Esophagus mucosa (tissue), 1 donor: ENCODE measurements at regions not wholly inside any gene's neighbourhood (a gene's known extent, or its start where the extent isn't known, plus 50 kb on each side); places are given as distances from the start of the nearest gene placed in this dataset.
"Not testable (repeated sequence)": the region's sequence is repeated elsewhere in the genome, so short reads cannot be mapped to it uniquely, and the experiment has no call there.

ENCODE experiments used
- ATAC-seq: fragments of 200-7000 bp; cut with Tn5 transposase; one replicate; pipeline ENCODE4 v1.9.1; 2020
- donor health status: DM: yes; HTN: yes; CAD: no.

DNA sequence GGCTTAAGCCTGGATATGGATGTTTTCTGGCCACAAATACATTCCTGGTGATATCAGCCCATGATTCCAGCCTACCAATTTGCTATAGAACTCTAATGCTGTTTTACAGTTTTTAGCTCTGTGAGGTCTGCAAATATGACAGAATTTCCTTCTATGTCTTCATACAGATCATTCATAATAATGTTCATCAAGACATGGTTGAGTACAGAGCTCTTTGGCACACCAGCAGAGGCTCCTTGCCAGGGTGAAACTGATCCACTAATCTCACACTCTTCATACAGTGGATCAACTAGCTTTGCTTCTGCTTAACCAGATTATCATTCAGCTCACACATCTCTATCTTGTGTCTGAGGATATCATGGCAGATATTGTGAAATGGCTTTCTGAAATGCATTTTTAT, 672.1 kb downstream of the STK39 start:
- ATAC-seq, result no peak

DNA sequence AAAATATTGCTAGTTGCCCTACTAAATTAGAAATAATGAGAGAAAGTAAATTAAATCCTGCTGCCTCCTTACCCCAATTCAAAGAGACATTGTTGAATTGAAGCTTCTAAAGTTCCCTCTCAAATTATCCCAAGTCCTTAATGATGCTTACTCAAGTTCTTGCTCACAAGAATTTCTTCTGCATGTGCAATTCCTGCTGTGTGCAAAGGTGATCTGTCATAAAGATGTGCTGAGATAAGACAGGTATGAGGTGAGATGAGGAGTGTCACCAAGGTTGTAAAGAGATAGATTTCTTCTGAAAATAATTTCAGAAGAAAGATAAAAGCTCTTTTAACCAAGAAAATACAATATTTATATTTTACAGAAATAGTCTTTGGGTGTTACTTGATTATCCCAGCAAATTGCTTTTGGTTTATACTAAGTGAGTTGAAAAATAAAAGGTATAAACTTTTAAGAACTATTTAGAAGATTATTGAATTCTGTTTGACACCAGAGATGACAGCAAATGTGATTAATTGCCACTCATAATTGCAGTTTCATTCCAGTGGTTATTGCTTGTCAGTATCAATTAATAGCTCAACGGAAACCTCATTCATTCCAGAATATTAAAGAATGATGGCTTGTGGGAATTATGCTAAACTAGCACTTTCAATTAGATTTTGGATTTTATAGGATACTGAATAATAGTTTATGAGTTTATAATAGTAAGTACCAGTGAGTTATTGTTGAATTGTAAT, 674.3 kb downstream of the STK39 start:
- ATAC-seq, result no peak

DNA sequence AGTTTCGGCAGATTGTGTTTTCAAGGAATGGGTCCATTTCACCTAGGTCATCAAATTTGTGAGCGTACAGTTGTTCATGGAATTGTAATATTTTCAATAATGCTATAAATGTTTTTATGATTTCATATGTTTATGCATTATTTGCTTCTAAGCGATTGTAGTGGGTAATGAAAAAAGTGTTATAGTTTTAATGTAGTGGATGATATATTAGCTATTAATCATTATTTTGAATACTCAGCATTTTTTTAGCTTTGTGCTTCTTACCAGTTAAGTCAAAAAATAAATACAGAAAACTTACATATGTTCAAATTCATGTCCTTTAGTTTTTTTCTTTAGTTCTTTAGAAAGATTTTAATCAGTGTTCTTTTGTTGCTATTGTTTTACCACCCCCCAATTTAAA, 677.0 kb downstream of the STK39 start:
- no peak for ATAC-seq

DNA sequence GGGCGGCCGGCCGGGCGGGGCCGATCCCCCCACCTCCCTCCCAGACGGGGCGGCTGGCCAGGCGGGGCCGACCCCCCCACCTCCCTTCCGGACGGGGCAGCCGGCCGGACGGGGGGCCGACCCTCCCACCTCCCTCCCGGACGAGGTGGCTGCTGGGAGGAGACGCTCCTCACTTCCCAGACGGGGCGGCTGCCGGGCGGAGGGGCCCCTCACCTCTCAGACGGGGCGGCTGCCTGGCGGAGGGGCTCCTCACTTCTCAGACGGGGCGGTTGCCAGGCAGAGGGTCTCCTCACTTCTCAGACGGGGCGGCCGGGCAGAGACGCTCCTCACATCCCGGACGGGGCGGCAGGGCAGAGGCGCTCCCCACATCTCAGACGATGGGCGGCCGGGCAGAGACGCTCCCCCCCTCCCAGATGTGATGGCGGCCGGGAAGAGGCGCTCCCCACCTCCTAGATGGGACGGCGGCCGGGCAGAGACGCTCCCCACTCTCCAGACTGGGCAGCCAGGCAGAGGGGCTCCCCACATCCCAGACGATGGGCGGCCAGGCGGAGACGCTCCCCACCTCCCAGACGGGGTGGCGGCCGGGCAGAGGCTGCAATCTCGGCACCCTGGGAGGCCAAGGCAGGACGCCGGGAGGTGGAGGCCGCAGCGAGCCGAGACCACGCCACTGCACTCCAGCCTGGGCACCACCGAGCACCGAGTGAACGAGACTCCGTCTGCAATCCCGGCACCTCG, 675.8 kb downstream of the XIRP2 start:
- not testable (repeated sequence) for ATAC-seq

DNA sequence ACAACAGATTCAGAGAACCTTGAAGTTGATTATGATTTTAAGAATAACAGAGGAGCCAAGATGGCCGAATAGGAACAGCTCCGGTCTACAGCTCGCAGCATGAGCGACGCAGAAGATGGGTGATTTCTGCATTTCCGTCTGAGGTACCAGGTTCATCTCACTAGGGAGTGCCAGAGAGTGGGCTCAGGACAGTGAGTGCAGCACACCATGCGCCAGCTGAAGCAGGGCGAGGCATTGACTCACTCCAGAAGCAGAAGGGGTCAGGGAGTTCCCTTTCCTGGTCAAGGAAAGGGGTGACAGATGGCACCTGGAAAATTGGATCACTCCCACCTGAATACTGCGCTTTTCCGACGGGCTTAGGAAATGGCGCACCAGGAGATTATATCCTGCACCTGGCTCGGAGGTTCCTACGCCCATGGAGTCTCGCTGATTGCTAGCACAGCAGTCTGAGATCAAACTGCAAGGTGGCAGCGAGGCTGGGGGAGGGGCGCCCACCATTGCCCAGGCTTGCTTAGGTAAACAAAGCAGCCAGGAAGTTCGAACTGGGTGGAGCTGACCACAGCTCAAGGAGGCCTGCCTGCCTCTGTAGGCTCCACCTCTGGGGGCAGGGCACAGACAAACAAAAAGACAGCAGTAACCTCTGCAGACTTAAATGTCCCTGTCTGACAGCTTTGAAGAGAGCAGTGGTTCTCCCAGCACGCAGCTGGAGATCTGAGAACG, 670.2 kb downstream of the XIRP2 start:
- ATAC-seq, result not testable (repeated sequence)

DNA sequence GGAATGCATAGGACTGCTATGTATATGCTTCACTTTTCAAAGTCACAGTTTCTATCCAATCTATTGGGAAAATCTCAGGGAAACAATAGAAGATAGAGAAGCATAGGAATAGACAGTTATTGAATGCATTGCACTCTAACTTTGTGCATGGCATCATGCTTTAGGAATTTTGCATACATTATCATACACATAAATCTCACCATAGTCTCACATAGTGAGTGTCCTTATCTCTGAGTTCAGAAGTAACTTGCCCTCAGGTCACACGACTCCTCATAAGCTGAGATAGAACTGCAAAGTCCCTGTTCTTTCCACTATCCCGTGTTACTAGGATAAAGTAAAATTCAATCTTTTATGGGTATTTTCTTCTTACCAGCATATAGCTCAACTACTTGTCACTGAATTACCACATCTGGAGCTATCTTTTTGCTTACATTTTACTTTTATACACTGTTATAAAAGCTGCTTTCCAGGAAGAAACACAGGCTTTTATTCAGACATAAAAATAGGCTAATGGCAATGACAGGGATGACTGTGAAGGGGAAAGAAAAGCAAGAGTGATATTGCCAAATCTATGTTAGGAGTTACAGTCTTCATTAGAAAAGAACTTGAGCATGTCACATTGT, 666.9 kb downstream of the XIRP2 start:
- ATAC-seq, result no peak

DNA sequence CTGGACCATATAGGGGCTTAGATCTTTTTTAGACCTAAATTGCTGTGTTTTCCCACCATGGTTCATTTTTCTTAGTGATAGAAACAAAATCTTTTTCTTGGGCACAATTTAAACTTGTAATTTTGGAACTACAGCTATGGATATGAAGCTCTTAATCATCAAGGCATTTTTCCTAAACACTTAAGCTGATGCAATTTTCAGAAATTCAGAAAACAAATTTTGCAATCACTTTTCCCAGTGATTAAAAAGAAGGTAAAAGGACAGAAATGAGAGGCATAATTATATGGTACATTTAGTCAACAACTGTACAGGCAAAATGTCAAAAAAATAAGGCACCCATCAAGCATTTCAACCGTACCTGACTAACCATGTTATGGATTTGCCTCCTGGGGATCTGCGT, 665.4 kb downstream of the XIRP2 start:
- no peak for ATAC-seq

- no peak for ATAC-seq
Observed at GRCh38 chr2:167551416-167551815, 663.1 kb downstream of the XIRP2 start.

GRCh38 chr2:167550448-167550847, 662.2 kb downstream of the XIRP2 start:
- ATAC-seq, result no peak

DNA sequence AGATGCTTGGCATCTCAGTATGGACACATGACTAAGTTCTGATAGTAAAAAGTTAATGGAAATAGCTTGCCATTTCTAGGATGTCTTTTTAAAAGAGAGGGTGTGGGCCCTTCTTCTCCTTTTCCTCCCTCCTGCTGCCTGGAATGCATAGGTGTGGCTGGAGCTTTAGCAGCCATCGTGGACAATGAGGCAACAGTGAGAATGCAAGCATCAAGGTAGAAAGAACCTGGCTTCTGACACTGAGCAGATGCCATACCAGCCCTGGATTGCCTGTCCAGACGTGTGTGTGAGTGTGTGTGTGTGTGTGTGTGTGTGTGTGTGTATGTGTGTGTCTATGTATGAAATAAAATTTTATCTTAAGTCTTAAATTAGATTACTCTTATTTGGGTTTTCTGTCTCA, 660.1 kb downstream of the XIRP2 start:
- no peak for ATAC-seq

DNA sequence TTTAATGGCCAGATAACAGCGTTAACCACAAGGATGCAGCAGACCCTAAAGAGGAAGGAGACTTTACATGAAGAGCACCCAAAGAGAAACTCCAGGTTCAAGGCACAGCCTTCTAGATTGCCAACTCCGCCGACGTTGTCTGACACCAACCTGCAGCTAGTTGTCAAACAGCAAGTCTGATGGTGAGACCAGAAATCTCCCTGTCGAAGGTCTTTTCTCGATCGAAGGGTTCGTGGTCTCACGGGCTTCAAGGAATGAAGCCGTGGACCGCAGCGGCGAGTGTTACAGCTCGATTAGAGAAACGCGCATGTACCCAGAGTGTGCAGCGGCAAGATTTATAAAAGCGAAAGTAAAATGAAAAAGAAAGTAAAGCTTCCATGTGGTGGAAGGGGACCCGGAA, 656.3 kb downstream of the XIRP2 start:
- ATAC-seq, result no peak

GRCh38 chr2:167543721-167544120, 655.4 kb downstream of the XIRP2 start:
- ATAC-seq, result no peak

GRCh38 chr2:167537743-167538142, 649.5 kb downstream of the XIRP2 start:
- no peak for ATAC-seq

DNA sequence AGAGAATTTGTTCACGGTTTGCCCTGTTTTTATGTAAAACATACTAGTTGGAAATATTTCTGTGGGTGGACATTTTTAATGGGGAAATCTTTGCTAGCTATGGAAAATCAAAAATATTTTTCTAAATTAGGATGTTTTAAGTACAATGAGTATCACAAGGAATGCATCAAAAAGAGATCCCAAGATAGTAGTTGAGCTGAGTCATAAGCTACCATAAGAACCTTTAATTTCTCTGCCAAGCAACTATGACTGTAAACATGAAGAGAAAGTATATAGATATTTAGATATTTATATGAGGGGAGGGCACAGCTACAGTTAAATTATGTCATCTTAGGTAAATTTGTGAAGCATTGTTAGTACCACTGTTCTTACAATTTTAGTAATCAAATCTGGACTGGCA, 646.2 kb downstream of the XIRP2 start:
- ATAC-seq, result no peak

DNA sequence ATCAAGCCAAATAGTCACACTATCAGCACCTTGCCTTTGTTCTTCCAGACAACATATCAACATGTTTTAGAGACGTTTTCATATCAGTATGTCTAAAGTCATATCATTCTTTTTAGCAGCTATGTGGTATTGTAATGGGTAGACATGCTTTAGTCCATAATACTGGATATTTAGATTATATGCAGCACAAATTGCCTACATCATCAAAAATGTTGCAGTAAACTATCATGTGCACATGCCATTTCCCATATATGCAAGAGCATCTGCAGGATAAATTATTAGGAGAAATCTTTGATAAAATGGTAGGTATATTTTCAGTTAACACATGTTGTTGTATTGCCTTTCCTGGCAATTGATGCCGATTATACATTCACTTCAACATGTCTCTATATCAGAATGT, 636.5 kb downstream of the XIRP2 start:
- ATAC-seq, result no peak

- ATAC-seq, result no peak
Observed at GRCh38 chr2:167510071-167510759, 621.9 kb downstream of the XIRP2 start.

DNA sequence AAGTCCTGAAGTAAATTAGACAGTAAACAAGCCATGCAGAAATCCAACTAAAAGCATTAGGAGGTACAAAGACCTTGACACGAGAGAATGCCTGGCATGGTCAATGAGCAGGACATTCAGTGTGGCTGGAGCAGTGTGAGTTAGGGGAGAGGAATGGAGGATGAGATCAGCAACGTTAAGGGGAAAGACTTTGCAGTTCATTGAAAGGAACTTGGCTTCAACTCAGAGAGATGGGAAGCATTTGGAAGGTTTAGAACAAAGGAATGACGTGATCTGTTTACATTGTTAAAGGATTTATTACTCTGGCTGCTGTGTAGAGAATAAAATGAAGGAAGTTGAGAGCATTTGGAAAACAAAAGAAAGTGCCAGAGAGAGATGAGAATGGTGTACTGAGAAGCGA, 621.3 kb downstream of the XIRP2 start:
- no peak for ATAC-seq

DNA sequence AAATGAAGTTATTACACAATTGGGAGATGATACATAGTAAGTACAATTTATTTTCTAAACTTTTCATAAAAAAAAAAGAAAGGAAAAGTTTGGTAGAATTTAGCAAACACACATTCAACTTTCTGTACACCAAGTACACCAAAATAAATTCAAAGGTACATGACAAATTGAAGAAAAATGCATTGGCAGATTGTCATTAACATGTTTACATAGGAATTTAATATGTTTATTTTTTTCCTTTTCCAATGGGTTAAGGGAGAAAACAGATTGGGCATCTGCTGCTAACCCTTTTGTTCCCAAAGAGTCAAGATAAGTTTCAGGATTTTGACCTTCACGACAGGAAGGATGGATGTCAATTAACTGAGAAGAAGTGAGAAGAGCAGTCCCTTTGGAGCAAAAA, 620.4 kb downstream of the XIRP2 start:
- ATAC-seq, result no peak

- no peak for ATAC-seq
Observed at GRCh38 chr2:167506395-167506794, 618.1 kb downstream of the XIRP2 start.

- ATAC-seq, result no peak
Observed at GRCh38 chr2:167504695-167505094, 616.4 kb downstream of the XIRP2 start.

DNA sequence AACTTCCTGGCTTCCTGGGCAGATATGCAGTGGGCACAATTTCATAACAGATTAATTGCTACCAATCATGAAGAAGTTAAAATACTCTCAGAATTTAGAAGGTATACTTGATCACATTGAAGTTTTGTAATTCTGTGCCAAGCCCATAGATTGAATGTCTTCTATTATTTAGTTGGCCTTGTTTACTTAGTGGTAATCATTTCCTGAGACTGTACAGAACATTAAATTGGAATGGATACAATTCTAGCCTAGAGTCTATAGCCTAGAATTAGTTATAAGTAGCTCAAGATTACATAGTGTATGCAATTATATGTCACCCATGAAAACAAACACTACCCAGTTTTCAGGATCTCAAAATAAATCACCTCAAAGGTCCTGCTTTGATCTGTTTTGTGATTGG, 615.8 kb downstream of the XIRP2 start:
- no peak for ATAC-seq

DNA sequence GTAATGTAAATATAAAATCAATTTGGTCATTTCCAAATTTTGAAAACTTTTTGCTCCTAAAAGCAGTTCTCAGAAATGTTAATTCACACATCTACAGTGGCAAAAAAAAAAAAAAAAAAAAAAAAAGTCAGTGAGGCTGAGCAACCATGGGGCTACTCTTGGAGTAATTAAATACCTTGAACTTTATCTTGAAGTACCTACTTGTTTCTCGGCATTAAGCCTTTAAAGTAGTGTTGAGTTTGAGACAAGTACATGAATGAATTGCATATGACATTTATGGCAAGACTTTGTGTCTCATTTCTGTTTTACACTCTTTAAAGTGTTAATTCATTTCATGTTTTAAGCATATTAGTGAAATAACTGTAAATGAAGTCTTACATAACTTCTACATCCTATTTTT, 613.3 kb downstream of the XIRP2 start:
- no peak for ATAC-seq

DNA sequence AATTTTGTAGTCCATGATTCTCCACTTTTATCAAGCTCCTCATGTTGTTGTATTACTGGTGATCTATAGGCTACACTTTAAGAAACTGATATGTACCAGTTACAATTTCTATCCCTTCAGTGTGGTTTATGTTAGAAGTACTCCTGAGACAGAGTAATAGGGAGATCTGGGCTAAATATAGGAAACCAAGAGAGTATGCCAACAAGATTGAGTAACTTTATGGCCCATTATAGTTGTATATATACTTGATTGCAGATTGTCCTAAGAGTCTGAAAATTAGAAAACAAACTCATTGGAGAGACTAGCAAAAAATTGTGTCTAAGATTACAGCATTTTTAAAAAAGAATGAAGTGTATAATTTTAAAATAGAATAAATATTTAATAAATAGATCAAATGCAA, 605.6 kb downstream of the XIRP2 start:
- ATAC-seq, result no peak
